ENCODE measurements at regions not wholly inside any gene's neighbourhood (a gene's known extent, or its start where the extent isn't known, plus 50 kb on each side); places are given as distances from the start of the nearest gene placed in this dataset.

DNA sequence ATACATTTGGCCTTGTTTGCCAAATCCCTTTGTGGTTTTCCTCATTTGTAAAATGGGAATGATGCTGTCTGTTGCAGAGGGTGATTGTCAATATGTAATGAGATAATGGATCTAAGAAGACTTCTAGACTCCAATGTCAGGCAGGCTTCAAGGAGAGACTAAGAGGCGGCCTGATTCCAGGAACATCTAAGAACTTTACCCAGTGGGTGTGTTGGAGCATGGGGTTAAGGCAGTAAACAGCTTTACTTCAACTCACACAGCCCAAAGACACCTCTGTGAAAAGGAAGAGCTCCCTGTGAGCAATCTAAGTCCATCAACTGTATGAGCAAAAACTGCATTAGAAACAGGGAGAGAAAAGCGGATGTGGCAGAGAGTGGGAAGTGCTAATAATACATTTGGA, 560.6 kb downstream of the PDCD6IP start:
- TF ChIP-seq, protein P1, sequence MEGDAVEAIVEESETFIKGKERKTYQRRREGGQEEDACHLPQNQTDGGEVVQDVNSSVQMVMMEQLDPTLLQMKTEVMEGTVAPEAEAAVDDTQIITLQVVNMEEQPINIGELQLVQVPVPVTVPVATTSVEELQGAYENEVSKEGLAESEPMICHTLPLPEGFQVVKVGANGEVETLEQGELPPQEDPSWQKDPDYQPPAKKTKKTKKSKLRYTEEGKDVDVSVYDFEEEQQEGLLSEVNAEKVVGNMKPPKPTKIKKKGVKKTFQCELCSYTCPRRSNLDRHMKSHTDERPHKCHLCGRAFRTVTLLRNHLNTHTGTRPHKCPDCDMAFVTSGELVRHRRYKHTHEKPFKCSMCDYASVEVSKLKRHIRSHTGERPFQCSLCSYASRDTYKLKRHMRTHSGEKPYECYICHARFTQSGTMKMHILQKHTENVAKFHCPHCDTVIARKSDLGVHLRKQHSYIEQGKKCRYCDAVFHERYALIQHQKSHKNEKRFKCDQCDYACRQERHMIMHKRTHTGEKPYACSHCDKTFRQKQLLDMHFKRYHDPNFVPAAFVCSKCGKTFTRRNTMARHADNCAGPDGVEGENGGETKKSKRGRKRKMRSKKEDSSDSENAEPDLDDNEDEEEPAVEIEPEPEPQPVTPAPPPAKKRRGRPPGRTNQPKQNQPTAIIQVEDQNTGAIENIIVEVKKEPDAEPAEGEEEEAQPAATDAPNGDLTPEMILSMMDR (IDR thresholded peaks at IDR 0.05), result no peak
- no peak for TF ChIP-seq EZH2 (IDR thresholded peaks at IDR 0.05; ENCODE audit: borderline replicate concordance, insufficient read depth, low read depth, low read length, poor library complexity, severe bottlenecking)
